ENCODE measurements at regions not wholly inside any gene's neighbourhood (a gene's known extent, or its start where the extent isn't known, plus 50 kb on each side); places are given as distances from the start of the nearest gene placed in this dataset.

DNA sequence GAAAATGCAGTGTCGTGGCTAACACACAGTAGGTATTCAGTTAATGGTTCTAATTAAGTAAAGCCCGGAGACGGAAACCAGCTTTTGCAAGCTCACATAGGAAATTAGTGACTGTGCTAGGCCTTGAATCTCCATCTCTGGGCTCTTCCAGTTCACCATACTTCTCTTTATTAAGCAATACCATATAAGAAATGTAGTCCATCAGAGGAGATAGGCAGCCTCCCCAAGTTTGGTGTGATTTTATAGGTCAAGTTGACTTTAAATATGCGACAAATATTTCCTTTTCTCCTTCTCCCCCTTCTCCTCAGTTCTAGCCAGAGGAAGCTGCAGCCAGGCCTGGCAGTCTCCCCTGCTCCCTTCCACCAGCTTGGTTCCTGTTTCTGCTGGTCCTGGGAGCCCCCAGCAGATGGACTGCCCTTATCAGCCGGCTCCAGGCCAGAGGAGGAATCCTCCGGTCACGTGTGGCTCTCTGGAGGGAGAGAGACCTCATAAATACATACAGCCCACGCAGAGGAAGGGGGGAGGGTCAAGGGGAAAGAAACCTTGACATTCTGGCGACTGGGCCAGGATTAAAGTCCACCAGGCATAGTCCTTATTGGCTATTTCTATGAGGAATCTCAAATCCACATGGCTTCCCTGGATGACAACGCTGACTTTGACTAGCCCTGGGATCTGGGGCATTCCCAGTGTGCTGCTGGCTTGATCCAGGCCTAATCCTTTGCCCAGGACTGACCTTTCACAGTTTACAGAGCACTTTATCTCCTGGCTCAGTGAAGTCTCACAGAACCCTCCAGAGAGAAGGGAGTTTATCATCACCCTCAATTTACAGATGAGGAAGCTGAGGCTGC lies 115.1 kb upstream of the JUN start:
- Histone ChIP-seq H3K4me3 (replicated peaks in 1 of 3) (no peak overlapping the region), H3K4me1 (peaks cover 11 to 39% of the 10 kb centered on the region in 2 donors), H3K27ac (peak overlapping the region in 1 of 3 donors; percentile 13), H3K9me3 (no peaks in the 10 kb centered on the region), H3K36me3 (no peaks in the 10 kb centered on the region), H3K27me3 (no peaks in the 10 kb centered on the region)
- 61 to 62% methylated on average over 10 of the region's 10 CpGs for WGBS, 2 donors
- DNase-seq: peak in 1 of 2 donors; percentile 24
- intact Hi-C loops (cut with DNase I): no loop called here
- TF ChIP-seq, protein P1, sequence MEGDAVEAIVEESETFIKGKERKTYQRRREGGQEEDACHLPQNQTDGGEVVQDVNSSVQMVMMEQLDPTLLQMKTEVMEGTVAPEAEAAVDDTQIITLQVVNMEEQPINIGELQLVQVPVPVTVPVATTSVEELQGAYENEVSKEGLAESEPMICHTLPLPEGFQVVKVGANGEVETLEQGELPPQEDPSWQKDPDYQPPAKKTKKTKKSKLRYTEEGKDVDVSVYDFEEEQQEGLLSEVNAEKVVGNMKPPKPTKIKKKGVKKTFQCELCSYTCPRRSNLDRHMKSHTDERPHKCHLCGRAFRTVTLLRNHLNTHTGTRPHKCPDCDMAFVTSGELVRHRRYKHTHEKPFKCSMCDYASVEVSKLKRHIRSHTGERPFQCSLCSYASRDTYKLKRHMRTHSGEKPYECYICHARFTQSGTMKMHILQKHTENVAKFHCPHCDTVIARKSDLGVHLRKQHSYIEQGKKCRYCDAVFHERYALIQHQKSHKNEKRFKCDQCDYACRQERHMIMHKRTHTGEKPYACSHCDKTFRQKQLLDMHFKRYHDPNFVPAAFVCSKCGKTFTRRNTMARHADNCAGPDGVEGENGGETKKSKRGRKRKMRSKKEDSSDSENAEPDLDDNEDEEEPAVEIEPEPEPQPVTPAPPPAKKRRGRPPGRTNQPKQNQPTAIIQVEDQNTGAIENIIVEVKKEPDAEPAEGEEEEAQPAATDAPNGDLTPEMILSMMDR (IDR thresholded peaks at IDR 0.05): no peak
- TF ChIP-seq POLR2A (IDR thresholded peaks at IDR 0.05): no peak

- peaks cover 11 to 41% of the 10 kb centered on the region in 2 donors for H3K4me1 ChIP-seq
- WGBS, 2 donors: 92% methylated on average over 11 of the region's 11 CpGs
- H3K27ac ChIP-seq: peak overlapping the region in 1 of 3 donors; percentile 13
Observed at GRCh38 chr1:58899587-58900271, 115.9 kb upstream of the JUN start.

GRCh38 chr1:58900396-58900795 lies 116.5 kb upstream of the JUN start:
- Histone ChIP-seq H3K27me3 (no peaks in the 10 kb centered on the region), H3K9me3 (no peaks in the 10 kb centered on the region), H3K27ac (no peak overlapping the region), H3K36me3 (no peaks in the 10 kb centered on the region), H3K4me1 (peaks cover 8 to 38% of the 10 kb centered on the region in 2 donors), H3K4me3 (replicated peaks in 1 of 3) (no peak overlapping the region)
- TF ChIP-seq POLR2A (IDR thresholded peaks at IDR 0.05): no peak
- TF ChIP-seq, protein P1 (IDR thresholded peaks at IDR 0.05): no peak
- intact Hi-C loops (cut with DNase I): no loop called here
- 58 to 61% methylated on average over 3 of the region's 3 CpGs for WGBS, 2 donors
- DNase-seq: no peak

More at GRCh38 chr1:58899587-58900271, 115.9 kb upstream of the JUN start:
- H3K36me3 ChIP-seq: no peaks in the 10 kb centered on the region
- intact Hi-C loops (cut with DNase I): no loop called here
- TF ChIP-seq POLR2A (IDR thresholded peaks at IDR 0.05): no peak
- TF ChIP-seq, protein P1 (IDR thresholded peaks at IDR 0.05): no peak
- no peaks in the 10 kb centered on the region for H3K27me3 ChIP-seq
- H3K4me3 ChIP-seq (replicated peaks in 1 of 3): no peak overlapping the region
- H3K9me3 ChIP-seq: no peaks in the 10 kb centered on the region
- no peak for DNase-seq

DNA sequence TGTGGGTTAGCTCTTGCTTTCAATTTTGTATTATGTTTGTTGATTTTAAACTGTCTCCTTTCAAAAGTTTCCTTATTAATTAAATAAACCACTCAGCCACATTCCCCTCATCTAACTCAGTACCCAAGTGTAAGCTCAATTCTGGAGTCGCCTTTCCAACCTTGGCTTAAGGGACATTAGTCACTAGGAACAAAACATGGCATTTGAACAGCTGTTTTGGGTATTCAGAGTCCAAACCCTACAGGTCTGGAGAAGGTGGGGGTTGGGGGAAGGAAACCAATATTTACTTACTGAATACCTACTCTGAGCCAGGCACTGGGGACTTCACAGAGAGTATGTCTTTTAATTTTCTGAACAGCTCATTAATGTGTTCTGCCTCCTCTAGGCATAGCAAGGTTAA lies 117.2 kb upstream of the JUN start:
- Histone ChIP-seq H3K4me3 (replicated peaks in 1 of 3) (no peak overlapping the region), H3K36me3 (no peaks in the 10 kb centered on the region), H3K9me3 (no peaks in the 10 kb centered on the region), H3K27me3 (no peaks in the 10 kb centered on the region), H3K27ac (no peak overlapping the region), H3K4me1 (peaks cover 8 to 34% of the 10 kb centered on the region in 2 donors)
- no peak for TF ChIP-seq POLR2A (IDR thresholded peaks at IDR 0.05)
- TF ChIP-seq, protein P1 (IDR thresholded peaks at IDR 0.05): no peak
- intact Hi-C loops (cut with DNase I): no loop called here
- DNase-seq: no peak
- WGBS, 2 donors: 94 to 97% methylated on average over 1 of the region's 1 CpG

All from thyroid gland (tissue), 4 donors.